ENCODE measurements at regions not wholly inside any gene's neighbourhood (a gene's known extent, or its start where the extent isn't known, plus 50 kb on each side); places are given as distances from the start of the nearest gene placed in this dataset.
"Not testable (repeated sequence)": the region's sequence is repeated elsewhere in the genome, so short reads cannot be mapped to it uniquely, and the experiment has no call there.

- no peak for DNase-seq
These were observed 928.5 kb downstream of the TLE4 start for GRCh38 chr9:80500300-80500699.

- DNase-seq = no peak
These were observed 926.3 kb downstream of the TLE4 start for GRCh38 chr9:80498001-80498555.

DNA sequence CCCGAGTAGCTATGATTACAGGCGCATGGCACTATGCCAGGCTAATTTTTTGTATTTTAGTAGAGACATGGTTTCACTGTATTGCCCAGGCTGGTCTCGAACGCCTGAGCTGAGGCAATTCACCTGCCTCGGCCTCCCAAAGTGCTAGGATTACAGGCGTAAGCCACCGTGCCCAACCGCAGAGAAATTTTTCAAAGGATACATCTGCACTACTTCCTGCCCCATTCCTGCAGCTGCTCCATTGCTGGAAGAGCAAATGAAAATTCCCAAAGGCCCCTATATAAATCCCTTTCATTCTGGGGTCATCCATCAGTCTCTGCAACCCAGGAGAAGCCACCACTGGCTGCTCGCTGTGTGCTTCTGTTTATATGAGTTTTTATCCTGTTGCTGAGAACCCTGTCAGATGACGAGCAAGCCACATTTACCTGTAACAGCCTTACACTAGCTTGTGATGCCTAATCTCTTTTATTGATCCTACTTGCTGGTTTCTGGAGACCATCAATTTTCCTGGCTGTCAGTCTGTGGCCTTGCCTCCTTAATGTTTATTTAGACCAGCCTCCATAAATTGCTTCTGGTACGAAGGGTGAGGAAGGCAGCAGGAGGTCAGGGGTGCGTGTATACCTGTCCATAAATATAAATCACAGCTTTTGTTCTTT is 925.3 kb downstream of the TLE4 start:
- DNase-seq = no peak

GRCh38 chr9:80493258-80493657 is 921.5 kb downstream of the TLE4 start:
- DNase-seq = no peak

- DNase-seq = no peak
These were observed 920.5 kb downstream of the TLE4 start for GRCh38 chr9:80492221-80492620.

GRCh38 chr9:80491086-80491696 is 919.4 kb downstream of the TLE4 start:
- no peak for DNase-seq

- DNase-seq = no peak
These were observed 917.6 kb downstream of the TLE4 start for GRCh38 chr9:80489329-80489728.

- no peak for DNase-seq
These were observed 913.9 kb downstream of the TLE4 start for GRCh38 chr9:80485420-80486250.

GRCh38 chr9:80482251-80482650 is 910.5 kb downstream of the TLE4 start:
- DNase-seq = not testable (repeated sequence)

DNA sequence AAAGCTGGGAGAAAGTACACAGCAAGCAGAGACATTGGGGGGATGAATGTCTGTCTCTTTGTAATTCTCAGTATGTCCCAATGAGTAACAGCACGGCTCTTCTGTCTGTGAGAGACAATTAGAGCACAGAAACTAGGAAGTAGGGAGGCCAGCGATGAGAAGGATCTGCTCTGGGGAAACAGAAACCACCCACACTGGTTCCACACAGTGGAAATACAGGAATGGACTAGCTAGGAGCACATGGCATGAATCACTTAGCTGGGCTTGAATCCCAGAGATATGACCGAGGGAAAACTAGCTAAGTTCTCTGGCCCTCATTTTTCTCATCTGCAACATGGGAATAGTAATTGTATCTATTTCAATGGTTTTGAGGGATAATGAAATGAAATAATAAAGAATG is 895.9 kb downstream of the TLE4 start:
- no peak for DNase-seq

DNA sequence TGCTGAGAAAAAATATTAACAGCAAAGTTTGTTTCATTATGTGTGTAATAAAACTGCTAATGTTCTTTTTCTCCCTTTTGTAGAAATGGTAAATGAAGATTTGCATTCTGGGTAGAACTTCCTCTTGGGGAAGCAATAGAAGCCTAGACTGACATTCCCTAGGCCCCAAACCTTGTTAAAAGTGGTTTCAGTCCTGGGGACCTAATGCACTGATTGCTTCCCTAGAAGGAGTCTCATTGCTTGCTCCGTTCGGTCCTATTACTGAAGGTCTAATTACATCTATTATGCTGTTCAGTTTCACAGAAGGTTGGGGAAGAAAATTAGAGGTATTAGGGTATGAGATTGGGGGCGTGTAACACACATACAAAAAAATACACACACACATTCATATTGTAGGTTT is 893.8 kb downstream of the TLE4 start:
- no peak for DNase-seq

DNA sequence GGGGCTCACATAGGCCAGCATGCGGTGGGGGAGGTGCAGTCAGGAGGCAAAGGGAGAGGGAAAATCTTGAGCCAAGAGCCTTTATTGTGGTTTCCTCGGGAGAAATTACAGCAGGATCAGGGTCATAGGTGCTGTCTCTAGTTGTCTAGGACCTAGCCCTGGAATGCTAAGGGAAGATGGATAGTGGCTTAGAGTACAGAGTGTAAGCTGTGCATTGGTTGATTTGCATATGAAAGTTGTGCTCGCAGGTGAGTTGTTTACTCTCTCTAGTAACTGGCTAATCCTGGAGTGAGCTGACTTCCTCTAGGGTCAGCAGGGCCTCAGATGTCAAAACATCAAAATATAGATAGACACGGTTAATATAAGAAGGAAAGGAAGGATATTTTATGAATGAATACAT is 877.7 kb downstream of the TLE4 start:
- no peak for DNase-seq

DNA sequence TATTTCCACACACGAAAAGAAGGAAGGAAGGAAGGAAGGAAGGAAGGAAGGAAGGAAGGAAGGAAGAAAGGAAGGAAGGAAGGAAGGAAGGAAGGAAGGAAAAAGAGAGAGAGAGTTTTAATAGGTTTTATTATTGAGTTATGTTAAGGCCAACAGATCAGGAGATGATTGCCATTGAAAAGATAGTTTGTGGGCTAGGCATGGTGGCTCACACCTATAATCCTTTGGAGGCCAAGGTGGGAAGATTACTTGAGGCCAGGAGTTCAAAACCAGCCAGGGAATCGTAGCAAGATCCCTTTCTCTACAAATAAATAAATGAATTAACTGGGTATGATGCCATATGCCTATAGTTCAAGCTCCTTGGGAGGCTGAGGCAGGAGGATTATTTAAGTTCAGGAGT is 877.2 kb downstream of the TLE4 start:
- DNase-seq = no peak

- no peak for DNase-seq
These were observed 876.1 kb downstream of the TLE4 start for GRCh38 chr9:80447876-80448275.

- no peak for DNase-seq
These were observed 869.0 kb downstream of the TLE4 start for GRCh38 chr9:80440724-80441123.

DNA sequence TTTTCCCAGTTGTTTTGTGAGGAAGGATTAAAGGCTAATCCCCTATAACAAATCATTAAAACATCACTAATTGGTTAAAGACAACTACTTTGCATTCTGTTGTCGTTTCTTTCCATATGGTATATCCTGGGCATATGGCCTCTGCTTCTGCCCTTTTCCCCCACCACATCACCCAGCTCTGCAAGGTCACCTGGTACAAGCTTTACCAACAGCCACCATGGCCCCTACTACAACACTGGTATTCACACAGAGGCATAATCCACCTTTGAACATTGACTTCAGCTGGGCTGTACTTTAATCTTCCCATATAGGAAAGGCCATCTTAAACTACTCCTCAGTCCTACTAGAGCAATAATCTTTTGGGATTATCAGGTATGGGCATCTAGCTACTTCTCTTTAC is 866.1 kb downstream of the TLE4 start:
- DNase-seq = no peak

GRCh38 chr9:80437091-80437640 is 865.4 kb downstream of the TLE4 start:
- no peak for DNase-seq

- no peak for DNase-seq
These were observed 863.8 kb downstream of the TLE4 start for GRCh38 chr9:80435591-80435990.

- no peak for DNase-seq
These were observed 855.2 kb downstream of the TLE4 start for GRCh38 chr9:80426992-80427391.

GRCh38 chr9:80417211-80417773 is 845.5 kb downstream of the TLE4 start:
- no peak for DNase-seq

- DNase-seq = no peak
These were observed 838.3 kb downstream of the TLE4 start for GRCh38 chr9:80410106-80410505.

- no peak for DNase-seq
These were observed 835.5 kb downstream of the TLE4 start for GRCh38 chr9:80407220-80407619.

DNA sequence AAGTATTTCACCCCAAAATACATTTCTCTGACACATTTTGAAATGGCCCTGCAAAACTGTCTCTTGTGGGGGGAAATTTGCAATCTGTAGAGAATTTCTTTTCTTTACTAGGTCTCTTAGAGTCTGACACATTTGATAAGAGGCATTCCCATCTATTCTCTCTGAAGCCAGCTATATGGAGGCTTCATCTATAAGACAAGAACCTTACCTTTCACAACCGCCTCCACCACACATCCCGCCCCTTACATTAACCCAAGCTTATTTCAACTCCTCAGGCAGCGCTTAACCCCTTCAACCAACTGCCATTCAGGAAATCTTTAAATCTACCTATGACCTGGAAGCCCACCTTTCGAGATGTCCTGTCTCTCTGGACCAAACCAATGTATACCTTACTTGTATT is 829.5 kb downstream of the TLE4 start:
- DNase-seq = no peak
